Ishikawa (cell line): ENCODE measurements at regions not wholly inside any gene's neighbourhood (a gene's known extent, or its start where the extent isn't known, plus 50 kb on each side); places are given as distances from the start of the nearest gene placed in this dataset.

Experiments used
- EP300 ChIP-seq: IDR thresholded peaks from 2 replicates; pipeline ENCODE4 v1.6.1; 2012; ENCODE audit warnings: borderline replicate concordance
- REST ChIP-seq: IDR thresholded peaks from 2 replicates; pipeline ENCODE4 v1.6.1; 2012; ENCODE audit warnings: low read depth, mild to moderate bottlenecking

GRCh38 chr12:71230542-71230941, 72.7 kb upstream of the TSPAN8 start:
- TF ChIP-seq REST (no peak), EP300 (no peak)
